Inflammatory macrophage treated with lipopolysaccharide for 4 hours (primary cell): ENCODE measurements at regions not wholly inside any gene's neighbourhood (a gene's known extent, or its start where the extent isn't known, plus 50 kb on each side); places are given as distances from the start of the nearest gene placed in this dataset.
"Not testable (repeated sequence)": the region's sequence is repeated elsewhere in the genome, so short reads cannot be mapped to it uniquely, and the experiment has no call there.

Experiments
- DNase-seq: peaks from one replicate; pipeline ENCODE4 v3.0.0-alpha.2; 2020

- DNase-seq, result no peak
These were observed 301.0 kb upstream of the KCNN2 start for GRCh38 chr5:114060866-114061265.

DNA sequence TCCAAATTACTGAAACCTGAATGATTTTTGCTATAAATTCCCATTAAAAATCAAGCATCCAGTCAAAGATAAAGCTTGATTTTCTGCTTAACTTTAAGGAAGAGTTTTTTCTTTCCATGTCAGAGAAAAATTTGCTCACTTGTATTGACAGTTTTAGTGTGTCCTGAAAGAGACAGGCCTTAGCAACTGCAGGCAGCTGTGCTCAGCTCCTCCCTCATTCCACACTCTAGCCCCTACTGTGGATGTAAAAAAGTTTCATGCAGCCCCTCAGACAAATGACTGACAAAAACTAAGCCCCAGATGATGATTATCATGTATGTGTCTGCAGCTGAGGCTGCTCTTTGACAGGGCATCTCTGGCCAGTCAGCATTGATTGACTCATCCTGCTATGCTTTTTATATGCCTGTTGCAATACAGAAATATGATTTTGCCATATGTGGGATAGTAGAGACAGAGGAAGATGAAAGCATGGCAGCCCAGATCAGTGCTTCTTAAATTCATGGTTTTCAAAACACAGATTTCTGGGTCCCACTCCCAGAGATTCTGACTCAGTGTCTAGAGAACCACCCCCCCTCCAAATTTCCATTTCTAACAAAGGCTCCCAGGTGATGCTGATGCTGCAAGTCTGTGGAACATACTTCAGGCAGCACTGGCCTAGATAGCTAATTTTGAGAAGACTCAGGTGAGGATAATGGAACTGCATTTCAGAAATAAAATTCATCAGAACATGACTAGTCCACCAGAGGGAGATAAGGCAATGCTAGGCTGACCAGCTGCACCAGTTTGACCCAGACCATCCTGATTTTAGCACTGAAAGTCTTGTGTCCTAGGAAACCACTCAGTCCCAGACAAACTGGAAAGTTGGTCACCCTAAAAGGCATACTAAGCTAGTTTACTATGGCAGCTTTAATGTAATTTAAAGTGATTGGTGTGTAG, 298.7 kb upstream of the KCNN2 start:
- no peak for DNase-seq

DNA sequence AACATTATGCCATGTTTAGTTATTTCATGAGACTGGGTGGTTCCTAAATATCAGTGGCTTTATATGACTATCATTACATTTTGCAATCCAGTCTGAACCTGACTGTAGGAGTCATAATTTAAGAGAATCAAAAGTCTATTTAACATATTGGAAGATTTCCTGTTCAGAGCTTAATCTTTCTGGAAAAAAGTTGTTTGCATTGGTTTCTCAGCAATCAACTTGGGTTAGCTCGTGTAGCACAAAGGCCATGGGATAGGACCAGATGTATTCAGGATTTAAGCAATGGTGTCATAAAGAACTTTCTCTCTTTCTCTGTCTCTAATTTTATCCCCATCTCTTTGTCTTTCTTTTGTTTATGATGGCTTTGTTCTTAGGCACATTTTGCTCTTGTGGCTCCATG, 296.0 kb upstream of the KCNN2 start:
- DNase-seq, result no peak

DNA sequence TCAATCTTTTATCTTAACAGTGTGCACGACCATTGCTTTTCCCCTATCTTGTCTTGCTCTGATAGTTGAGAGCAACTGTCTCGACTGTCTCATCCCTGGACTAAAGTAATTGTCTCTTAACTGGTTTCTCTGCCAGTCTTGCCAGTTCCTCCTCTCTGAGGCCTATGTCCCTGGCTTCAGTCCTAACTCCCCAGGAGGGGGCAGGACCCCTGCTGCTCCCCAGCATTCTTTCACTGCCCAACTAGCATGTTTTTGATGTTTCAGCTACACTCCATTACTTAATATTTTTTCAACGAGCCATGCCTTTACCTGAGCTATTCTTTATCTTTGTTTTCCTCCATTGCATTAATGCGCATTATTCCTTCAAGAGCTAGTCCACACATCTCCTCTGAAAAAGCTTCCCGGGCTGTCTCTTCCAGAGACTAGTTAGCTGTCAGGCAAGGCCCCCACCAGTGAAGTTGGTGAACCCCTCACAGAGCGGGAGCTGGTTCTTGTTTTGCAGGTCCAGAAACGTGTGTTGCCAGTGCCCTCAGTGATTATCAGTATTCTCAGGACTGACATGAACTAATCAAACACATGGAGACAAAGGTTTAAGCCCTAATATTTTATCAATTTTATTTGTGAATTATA, 291.7 kb upstream of the KCNN2 start:
- DNase-seq, result no peak

GRCh38 chr5:114089259-114089658, 272.6 kb upstream of the KCNN2 start:
- no peak for DNase-seq

GRCh38 chr5:114097570-114097969, 264.3 kb upstream of the KCNN2 start:
- no peak for DNase-seq

DNA sequence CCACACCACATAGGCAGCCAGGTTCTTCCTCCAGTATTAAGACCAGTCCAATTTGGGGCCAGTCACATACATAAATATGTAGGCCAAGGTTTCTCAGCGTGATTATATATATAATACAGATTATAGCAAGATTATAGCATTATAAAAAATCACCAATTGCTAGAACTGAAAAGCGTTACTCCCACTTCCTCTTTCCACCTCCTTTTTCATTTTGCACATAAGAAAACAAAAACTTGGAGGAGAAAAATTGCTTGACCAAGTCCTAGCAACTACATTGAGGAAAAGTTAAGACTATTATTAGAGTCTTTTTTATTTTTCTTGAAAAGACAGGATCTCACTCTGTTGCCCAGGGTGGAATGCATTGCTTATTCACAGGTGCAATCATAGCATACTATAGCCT, 262.7 kb upstream of the KCNN2 start:
- no peak for DNase-seq

GRCh38 chr5:114101153-114101552, 260.7 kb upstream of the KCNN2 start:
- peak; percentile 33 for DNase-seq

- no peak for DNase-seq
These were observed 248.3 kb upstream of the KCNN2 start for GRCh38 chr5:114113604-114114003.

DNA sequence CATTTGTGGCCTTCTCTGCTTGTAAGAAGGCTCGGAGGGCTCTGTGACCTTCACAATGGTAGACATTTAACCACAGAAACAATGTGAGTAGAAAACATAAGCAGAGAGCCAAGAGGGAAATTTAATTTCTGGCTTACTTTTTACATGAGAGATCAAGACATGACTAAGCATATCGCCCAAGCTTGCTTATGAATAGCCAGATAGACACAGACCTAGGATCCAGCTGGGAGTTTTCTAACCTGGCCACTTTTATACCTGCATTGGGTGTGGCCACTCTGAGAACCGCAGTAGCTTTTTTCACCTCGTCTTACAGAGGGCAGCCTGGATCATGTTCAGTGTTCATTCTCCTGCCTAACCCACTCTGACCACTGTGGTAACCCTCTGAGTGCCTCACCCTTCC, 244.9 kb upstream of the KCNN2 start:
- DNase-seq, result no peak

DNA sequence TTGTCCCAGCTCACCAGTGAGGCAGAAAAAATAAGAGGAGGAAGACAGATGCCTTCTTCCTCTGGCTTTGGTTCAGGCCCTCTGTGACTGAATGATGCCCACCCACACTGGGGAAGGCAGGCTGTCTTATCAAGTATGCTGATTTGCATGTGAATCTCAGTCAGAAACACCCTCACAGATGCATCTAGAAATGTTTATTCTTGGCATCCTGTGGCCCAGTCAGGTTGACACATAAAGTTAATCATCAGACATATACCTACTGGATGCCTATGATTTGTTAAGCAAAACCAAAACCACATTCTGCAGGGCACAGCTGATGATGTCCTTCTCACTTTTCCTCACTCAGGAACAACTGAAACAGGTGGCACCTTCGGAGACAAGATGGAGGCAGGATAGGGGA, 243.4 kb upstream of the KCNN2 start:
- DNase-seq, result no peak

GRCh38 chr5:114120166-114120565, 241.7 kb upstream of the KCNN2 start:
- no peak for DNase-seq

GRCh38 chr5:114122852-114123251, 239.0 kb upstream of the KCNN2 start:
- no peak for DNase-seq

- no peak for DNase-seq
These were observed 238.2 kb upstream of the KCNN2 start for GRCh38 chr5:114123654-114124053.

DNA sequence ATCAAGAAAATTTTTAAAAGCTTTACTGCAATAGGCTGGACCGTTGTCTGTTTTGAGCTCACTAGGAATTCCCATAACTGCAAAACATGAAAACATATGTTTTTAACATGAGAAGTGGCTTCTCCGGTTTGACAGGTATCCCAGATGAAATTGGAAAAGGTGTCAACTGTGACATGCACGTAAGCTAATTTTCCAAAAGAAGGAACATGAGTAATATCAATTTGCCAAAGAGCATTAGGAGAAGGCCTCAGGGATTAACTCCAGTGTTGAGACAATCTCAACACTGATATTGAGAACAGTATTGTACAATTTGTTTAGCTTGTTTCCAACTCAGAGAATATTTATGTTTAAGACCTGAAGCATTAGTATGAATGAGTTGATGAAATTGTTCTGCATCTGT, 215.5 kb upstream of the KCNN2 start:
- no peak for DNase-seq

DNA sequence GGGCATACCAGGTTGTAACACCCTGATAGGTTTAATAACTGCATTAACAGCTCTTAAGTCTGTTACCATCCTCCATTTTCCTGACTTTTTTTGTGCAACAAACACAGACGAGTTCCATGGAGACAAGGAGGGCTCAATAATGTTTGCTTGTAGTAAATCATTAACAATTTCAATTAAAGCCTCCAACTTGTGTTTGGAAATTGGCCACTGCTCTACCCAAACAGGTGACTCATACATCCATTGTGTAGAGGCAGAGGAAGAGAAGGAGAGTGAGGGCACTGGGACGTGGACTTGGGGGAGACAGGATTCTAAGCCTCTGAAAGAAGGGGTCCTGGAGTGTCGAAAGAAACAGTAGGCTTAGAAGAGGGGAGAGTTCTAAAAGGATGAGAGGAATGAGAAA, 213.6 kb upstream of the KCNN2 start:
- DNase-seq, result no peak

- not testable (repeated sequence) for DNase-seq
These were observed 213.1 kb upstream of the KCNN2 start for GRCh38 chr5:114148728-114149127.

GRCh38 chr5:114152656-114153360, 209.1 kb upstream of the KCNN2 start:
- DNase-seq, result no peak

- DNase-seq, result no peak
These were observed 208.5 kb upstream of the KCNN2 start for GRCh38 chr5:114153392-114153791.

DNA sequence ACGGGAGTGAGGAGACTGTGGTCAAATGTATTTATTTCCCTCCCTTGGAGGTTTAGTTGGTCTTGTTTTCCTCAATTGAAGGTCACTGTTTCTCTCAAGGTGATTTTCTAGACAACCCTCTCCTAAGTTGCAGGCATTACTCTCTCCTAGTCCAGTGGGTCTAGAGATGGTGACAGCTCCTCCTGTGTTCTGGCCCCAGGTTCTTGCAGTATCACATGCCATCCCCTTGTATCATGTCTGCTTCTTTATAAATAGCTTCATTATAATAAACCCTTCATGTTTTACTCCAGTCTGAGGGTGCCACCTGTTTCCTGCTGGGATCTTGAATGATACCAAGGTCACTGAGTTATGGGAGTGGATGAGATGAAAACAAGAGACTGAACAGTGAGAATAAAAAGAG, 208.0 kb upstream of the KCNN2 start:
- DNase-seq, result no peak

DNA sequence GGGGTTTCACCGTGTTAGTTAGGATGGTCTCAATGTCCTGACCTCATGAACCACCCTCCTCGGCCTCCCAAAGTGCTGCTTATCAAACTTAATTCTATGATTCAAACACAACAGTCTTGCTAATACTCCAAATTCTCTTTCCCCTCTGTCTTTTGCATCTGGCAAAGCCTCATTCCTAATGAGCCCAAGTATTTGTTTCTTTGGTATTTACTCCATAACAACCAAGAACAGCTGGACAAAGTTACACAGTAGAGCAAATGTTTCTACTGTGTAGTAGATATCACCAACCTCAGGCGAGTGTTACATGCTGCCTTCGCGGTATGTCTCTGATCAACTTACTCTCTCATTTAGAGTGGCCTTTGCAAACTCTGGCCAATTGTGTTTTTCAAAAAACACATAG, 195.8 kb upstream of the KCNN2 start:
- DNase-seq, result no peak

- no peak for DNase-seq
These were observed 187.7 kb upstream of the KCNN2 start for GRCh38 chr5:114174131-114174530.

- DNase-seq, result no peak
These were observed 187.0 kb upstream of the KCNN2 start for GRCh38 chr5:114174837-114175236.

GRCh38 chr5:114176356-114176755, 185.5 kb upstream of the KCNN2 start:
- DNase-seq, result no peak
